ENCODE measurements at regions not wholly inside any gene's neighbourhood (a gene's known extent, or its start where the extent isn't known, plus 50 kb on each side); places are given as distances from the start of the nearest gene placed in this dataset.

DNA sequence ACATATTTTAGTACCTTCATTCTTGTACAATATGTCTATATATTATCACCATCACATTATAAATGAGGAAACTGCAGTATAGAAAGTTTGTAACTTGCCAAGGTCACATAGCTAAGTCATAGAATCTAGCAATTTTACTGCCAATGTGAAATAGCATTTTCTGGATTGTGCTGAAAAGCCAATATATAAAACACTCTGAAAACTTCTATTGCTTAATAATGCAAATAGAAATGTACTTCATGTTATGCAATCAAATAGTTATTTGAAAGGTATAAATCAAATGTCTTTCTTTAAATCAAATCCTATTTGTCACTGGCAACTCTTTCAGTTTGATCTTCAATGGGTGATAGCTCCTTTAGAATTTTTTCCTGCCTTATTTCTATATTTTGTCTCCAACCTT lies 129.5 kb downstream of the TMEM26 start:
- TF ChIP-seq, protein P1, sequence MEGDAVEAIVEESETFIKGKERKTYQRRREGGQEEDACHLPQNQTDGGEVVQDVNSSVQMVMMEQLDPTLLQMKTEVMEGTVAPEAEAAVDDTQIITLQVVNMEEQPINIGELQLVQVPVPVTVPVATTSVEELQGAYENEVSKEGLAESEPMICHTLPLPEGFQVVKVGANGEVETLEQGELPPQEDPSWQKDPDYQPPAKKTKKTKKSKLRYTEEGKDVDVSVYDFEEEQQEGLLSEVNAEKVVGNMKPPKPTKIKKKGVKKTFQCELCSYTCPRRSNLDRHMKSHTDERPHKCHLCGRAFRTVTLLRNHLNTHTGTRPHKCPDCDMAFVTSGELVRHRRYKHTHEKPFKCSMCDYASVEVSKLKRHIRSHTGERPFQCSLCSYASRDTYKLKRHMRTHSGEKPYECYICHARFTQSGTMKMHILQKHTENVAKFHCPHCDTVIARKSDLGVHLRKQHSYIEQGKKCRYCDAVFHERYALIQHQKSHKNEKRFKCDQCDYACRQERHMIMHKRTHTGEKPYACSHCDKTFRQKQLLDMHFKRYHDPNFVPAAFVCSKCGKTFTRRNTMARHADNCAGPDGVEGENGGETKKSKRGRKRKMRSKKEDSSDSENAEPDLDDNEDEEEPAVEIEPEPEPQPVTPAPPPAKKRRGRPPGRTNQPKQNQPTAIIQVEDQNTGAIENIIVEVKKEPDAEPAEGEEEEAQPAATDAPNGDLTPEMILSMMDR (conservative IDR thresholded peaks at IDR 0.05; ENCODE audit: low read length): no peak
- TF ChIP-seq EZH2phosphoT487 (IDR thresholded peaks at IDR 0.05; ENCODE audit: borderline replicate concordance, low read depth, low read length): no peak

Data from OCI-LY7 (cell line).